ENCODE measurements at regions not wholly inside any gene's neighbourhood (a gene's known extent, or its start where the extent isn't known, plus 50 kb on each side); places are given as distances from the start of the nearest gene placed in this dataset.

DNA sequence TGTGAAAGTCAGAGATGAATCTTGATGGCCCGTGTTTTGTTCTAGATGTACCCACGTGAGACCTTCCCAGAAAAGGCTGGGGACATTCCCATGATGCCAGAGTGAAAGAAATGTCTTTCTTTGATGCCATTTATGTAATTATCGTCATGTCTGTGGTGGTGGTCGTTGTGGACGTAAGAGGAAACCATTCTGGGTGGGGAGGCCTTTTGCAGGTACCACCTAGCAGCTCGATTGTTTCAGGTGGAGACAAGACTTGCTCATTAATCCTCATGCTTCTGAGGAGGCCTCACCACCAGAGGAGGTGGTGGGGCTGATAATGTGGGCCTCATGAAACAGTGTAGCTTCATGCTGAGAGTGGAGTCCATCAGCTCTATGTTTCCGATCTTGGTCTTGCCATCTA is 58.1 kb upstream of the USP3 start:
- TF ChIP-seq, protein P1, sequence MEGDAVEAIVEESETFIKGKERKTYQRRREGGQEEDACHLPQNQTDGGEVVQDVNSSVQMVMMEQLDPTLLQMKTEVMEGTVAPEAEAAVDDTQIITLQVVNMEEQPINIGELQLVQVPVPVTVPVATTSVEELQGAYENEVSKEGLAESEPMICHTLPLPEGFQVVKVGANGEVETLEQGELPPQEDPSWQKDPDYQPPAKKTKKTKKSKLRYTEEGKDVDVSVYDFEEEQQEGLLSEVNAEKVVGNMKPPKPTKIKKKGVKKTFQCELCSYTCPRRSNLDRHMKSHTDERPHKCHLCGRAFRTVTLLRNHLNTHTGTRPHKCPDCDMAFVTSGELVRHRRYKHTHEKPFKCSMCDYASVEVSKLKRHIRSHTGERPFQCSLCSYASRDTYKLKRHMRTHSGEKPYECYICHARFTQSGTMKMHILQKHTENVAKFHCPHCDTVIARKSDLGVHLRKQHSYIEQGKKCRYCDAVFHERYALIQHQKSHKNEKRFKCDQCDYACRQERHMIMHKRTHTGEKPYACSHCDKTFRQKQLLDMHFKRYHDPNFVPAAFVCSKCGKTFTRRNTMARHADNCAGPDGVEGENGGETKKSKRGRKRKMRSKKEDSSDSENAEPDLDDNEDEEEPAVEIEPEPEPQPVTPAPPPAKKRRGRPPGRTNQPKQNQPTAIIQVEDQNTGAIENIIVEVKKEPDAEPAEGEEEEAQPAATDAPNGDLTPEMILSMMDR (IDR thresholded peaks at IDR 0.05): no peak
- no peak for TF ChIP-seq POLR2A (IDR thresholded peaks at IDR 0.05)
